ENCODE measurements at regions not wholly inside any gene's neighbourhood (a gene's known extent, or its start where the extent isn't known, plus 50 kb on each side); places are given as distances from the start of the nearest gene placed in this dataset.
"Not testable (repeated sequence)": the region's sequence is repeated elsewhere in the genome, so short reads cannot be mapped to it uniquely, and the experiment has no call there.

DNA sequence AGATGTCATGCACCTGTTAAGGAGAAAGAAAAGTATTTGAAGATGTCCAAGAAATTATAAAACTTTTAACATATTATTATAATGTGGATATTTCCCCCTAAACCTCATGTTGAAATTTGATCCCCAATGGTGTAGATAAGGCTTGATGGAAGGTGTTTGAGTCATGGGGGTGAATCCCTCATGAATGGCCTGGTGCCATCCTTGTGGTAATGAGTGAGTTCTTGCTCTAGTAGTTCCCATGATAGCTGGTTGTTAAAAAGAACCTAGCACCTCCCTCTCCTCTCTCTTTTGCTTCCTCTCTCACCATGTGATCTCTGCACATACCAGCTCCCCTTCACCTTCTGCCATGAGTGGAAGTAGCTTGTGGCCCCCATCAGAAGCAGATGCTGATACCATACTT lies 176.6 kb upstream of the NR3C2 start:
- TF ChIP-seq, protein P1, sequence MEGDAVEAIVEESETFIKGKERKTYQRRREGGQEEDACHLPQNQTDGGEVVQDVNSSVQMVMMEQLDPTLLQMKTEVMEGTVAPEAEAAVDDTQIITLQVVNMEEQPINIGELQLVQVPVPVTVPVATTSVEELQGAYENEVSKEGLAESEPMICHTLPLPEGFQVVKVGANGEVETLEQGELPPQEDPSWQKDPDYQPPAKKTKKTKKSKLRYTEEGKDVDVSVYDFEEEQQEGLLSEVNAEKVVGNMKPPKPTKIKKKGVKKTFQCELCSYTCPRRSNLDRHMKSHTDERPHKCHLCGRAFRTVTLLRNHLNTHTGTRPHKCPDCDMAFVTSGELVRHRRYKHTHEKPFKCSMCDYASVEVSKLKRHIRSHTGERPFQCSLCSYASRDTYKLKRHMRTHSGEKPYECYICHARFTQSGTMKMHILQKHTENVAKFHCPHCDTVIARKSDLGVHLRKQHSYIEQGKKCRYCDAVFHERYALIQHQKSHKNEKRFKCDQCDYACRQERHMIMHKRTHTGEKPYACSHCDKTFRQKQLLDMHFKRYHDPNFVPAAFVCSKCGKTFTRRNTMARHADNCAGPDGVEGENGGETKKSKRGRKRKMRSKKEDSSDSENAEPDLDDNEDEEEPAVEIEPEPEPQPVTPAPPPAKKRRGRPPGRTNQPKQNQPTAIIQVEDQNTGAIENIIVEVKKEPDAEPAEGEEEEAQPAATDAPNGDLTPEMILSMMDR (IDR thresholded peaks at IDR 0.05; ENCODE audit: borderline replicate concordance, insufficient read depth, low read depth, low read length), result no peak
- no peak overlapping the region for H3K4me3 ChIP-seq (ENCODE audit: low read depth, low read length)

DNA sequence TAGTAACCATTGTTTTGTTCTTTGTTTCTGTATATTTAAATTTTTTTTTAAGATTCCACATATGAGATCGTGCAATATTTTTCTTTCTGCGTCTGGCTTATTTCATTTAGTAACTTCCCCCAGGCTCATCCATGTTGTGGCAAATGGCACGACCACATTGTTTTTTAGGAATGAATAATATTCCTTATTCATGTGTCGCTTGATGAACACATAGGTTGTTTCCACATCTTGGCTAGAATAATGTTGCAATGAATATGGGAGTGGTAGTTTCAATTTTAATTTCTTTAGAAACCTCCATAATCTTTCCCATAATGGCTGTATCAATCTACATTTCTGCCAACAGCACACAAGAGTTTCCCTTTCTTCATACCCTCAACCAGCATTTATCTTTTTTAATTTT lies 166.8 kb upstream of the NR3C2 start:
- H3K4me3 ChIP-seq (ENCODE audit: low read depth, low read length), result no peak overlapping the region
- TF ChIP-seq, protein P1 (IDR thresholded peaks at IDR 0.05; ENCODE audit: borderline replicate concordance, insufficient read depth, low read depth, low read length), result no peak

DNA sequence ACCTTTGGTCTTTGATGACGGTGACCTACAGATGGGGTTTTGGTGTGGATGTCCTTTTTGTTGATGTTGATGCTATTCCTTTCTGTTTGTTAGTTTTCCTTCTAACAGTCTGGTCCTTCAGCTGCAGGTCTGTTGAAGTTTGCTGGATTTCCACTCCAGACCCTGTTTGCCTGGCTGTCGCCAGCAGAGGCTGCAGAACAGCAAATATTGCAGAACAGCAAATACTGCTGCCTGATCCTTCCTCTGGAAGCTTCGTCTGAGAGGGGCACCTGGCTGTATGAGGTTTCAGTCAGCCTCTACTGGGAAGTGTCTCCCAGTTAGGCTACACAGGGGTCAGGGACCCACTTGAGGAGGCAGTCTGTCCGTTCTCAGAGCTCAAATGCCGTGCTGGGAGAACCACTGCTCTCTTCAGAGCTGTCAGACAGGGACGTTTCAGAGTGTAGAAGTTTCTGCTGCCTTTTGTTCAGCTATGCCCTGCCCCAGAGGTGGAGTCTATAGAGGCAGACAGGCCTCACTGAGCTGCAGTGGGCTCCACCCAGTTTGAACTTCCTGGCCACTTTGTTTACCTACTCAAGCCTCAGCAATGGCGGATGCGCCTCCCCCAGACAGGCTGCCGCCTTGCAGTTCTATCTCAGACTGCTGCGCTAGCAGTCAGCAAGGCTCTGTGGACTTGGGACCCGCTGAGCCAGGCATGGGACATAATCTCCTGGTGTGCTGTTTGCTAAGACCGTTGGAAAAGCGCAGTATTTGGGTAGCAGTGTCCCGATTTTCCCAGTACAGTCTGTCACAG lies 156.4 kb upstream of the NR3C2 start:
- H3K4me3 ChIP-seq (ENCODE audit: low read depth, low read length), result not testable (repeated sequence)

DNA sequence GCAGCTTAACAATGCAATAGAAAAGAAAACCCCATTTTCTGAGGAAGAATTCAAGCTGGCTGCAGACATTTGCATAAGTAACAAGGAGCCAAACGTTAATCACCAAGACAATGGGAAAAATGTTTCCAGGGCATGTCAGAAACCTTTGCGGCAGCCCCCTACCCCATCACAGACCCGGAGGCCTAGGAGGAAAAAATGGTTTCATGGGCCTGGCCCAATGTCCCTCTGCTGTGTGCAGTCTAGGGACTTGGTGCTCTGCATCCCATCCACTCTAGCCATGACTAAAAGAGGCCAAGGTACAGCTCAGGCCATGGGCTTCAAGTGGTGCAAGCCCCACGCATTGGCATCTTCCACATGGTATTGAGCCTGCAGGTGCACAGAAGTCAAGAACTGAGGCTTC lies 147.0 kb upstream of the NR3C2 start:
- H3K4me3 ChIP-seq (ENCODE audit: low read depth, low read length), result no peak overlapping the region
- TF ChIP-seq, protein P1 (IDR thresholded peaks at IDR 0.05; ENCODE audit: borderline replicate concordance, insufficient read depth, low read depth, low read length), result no peak

DNA sequence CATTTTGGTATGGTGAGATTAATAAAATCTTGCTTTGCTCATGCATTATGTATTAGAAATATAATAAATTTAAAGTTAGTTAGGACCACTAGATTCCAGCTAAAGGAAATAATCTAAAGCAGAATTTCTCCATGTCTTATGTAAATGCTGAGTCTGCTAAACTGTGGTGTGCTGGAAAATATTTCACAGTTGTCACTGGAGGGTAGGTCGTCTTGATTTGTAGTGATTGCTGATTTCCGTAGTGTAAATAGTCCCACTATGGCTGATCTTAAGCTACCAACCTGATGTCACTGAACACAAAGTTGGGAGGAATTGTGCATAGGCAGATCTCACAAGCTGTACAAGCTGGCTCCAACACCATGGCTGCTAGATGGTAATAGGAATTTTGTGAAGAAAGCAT lies 133.4 kb upstream of the NR3C2 start:
- H3K4me3 ChIP-seq (ENCODE audit: low read depth, low read length), result no peak overlapping the region
- TF ChIP-seq, protein P1 (IDR thresholded peaks at IDR 0.05; ENCODE audit: borderline replicate concordance, insufficient read depth, low read depth, low read length), result no peak

DNA sequence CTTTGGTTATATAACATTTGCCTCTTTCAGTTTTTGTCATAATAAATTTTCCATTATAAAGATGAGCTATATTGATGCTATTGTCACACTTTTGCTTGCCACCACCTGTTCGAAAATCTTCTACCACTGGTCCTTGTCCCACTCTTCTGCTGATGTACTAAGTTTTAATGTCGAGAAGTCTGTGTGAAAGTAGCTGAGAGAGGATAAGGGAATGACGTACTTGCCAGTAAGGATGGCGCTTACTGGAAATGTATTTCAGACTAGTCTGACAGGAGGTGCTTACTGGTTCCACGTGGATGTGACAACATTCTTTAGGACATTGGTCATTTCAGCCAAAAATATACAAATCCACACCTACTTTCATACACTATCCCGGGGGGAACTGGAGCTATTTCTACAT lies 132.7 kb upstream of the NR3C2 start:
- H3K4me3 ChIP-seq (ENCODE audit: low read depth, low read length), result no peak overlapping the region
- TF ChIP-seq, protein P1 (IDR thresholded peaks at IDR 0.05; ENCODE audit: borderline replicate concordance, insufficient read depth, low read depth, low read length), result no peak

DNA sequence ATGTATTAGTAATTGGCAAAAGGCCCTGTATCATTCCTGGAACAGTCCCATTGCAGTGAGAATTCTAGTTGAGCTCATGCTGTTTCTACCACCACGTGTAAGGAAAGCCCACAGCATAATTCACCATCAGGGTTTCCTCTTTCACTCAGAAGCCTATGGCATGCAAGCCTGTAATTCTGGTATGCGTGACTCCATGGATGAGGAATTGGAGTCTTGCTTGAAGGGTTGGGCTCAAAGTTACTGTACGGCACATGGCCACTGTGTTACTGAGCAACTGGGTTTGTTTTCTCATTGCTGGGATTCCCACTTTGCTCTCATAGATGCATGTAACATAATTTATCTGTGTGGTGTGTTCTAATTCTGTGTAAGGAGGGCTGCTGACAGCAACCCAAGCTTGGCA lies 132.3 kb upstream of the NR3C2 start:
- TF ChIP-seq, protein P1 (IDR thresholded peaks at IDR 0.05; ENCODE audit: borderline replicate concordance, insufficient read depth, low read depth, low read length), result no peak
- H3K4me3 ChIP-seq (ENCODE audit: low read depth, low read length), result no peak overlapping the region
